GM21360 (cell line): ENCODE measurements at regions not wholly inside any gene's neighbourhood (a gene's known extent, or its start where the extent isn't known, plus 50 kb on each side); places are given as distances from the start of the nearest gene placed in this dataset.
A peak's percentile ranks its signal among the peaks of the same experiment; 100 is the strongest.

ENCODE experiments used
- ATAC-seq: cut with Tn5 transposase; IDR thresholded peaks from one replicate; pipeline ENCODE4 v1.9.1; 2021; ENCODE audit warnings: mild to moderate bottlenecking, moderate library complexity; ENCODE audit not compliant: unreplicated experiment

GRCh38 chr6:139572001-139572400 lies 197.6 kb upstream of the CITED2 start:
- no peak for ATAC-seq

GRCh38 chr6:139570166-139570565 lies 195.7 kb upstream of the CITED2 start:
- no peak for ATAC-seq

GRCh38 chr6:139569566-139569965 lies 195.1 kb upstream of the CITED2 start:
- ATAC-seq, result no peak

GRCh38 chr6:139568956-139569538 lies 194.6 kb upstream of the CITED2 start:
- no peak for ATAC-seq

- ATAC-seq, result no peak
Measured at GRCh38 chr6:139568151-139568955, 193.9 kb upstream of the CITED2 start.

- ATAC-seq, result no peak
Measured at GRCh38 chr6:139567095-139567494, 192.6 kb upstream of the CITED2 start.

GRCh38 chr6:139565591-139565990 lies 191.1 kb upstream of the CITED2 start:
- ATAC-seq, result no peak

GRCh38 chr6:139557547-139557946 lies 183.1 kb upstream of the CITED2 start:
- no peak for ATAC-seq

GRCh38 chr6:139556532-139556931 lies 182.1 kb upstream of the CITED2 start:
- ATAC-seq, result no peak

GRCh38 chr6:139553916-139554315 lies 179.5 kb upstream of the CITED2 start:
- no peak for ATAC-seq

- ATAC-seq, result no peak
Measured at GRCh38 chr6:139551376-139551775, 176.9 kb upstream of the CITED2 start.

GRCh38 chr6:139550361-139550760 lies 175.9 kb upstream of the CITED2 start:
- no peak for ATAC-seq

GRCh38 chr6:139549561-139550070 lies 175.2 kb upstream of the CITED2 start:
- no peak for ATAC-seq

- ATAC-seq, result no peak
Measured at GRCh38 chr6:139547804-139548203, 173.4 kb upstream of the CITED2 start.

GRCh38 chr6:139547122-139547776 lies 172.8 kb upstream of the CITED2 start:
- ATAC-seq, result no peak

GRCh38 chr6:139546106-139546472 lies 171.6 kb upstream of the CITED2 start:
- no peak for ATAC-seq

- no peak for ATAC-seq
Measured at GRCh38 chr6:139545206-139546105, 171.0 kb upstream of the CITED2 start.

- ATAC-seq, result no peak
Measured at GRCh38 chr6:139544701-139545057, 170.2 kb upstream of the CITED2 start.

- ATAC-seq, result no peak
Measured at GRCh38 chr6:139542351-139542750, 167.9 kb upstream of the CITED2 start.

GRCh38 chr6:139540894-139541293 lies 166.4 kb upstream of the CITED2 start:
- no peak for ATAC-seq

- peak; percentile 82 for ATAC-seq
Measured at GRCh38 chr6:139540276-139540675, 165.8 kb upstream of the CITED2 start.
